WTC11 (cell line): ENCODE measurements at regions not wholly inside any gene's neighbourhood (a gene's known extent, or its start where the extent isn't known, plus 50 kb on each side); places are given as distances from the start of the nearest gene placed in this dataset.

Source experiments
- ATAC-seq: fragments of 200-7000 bp; cut with Tn5 transposase; 2 replicates; pipeline ENCODE4 v1.10.0; 2021; ENCODE audit warnings: mild to moderate bottlenecking, moderate library complexity
- CTCF ChIA-PET: fragments of 300-600 bp; sonication (Branson Sonifier 250); formaldehyde crosslinking; loops from one replicate; lab custom pipeline; 2021; ENCODE audit warnings: antibody characterized with exemption; lab: Charles Lee
- POLR2A ChIA-PET: fragments of 350-600 bp; sonication (Branson Sonifier 250); formaldehyde crosslinking; loops from one replicate; lab custom pipeline; 2021; ENCODE audit warnings: antibody characterized with exemption; lab: Charles Lee
- DNase-seq: peaks from one replicate; pipeline ENCODE4 v3.0.0; 2021; ENCODE audit warnings: low spot score
- H3K27ac Mint-ChIP-seq: 2 replicates; pipeline ENCODE4 v1.8.0; 2021; ENCODE audit warnings: mixed read lengths
- H3K27me3 Mint-ChIP-seq: 2 replicates; pipeline ENCODE4 v1.8.0; 2021; ENCODE audit warnings: low read depth, mild to moderate bottlenecking, moderate library complexity, mixed read lengths
- H3K36me3 Mint-ChIP-seq: 2 replicates; pipeline ENCODE4 v1.8.0; 2021; ENCODE audit warnings: mixed read lengths
- H3K4me1 Mint-ChIP-seq: 2 replicates; pipeline ENCODE4 v1.8.0; 2022; ENCODE audit warnings: mixed read lengths
- H3K4me3 Mint-ChIP-seq: 2 replicates; pipeline ENCODE4 v1.8.0; 2021; ENCODE audit warnings: mild to moderate bottlenecking, moderate library complexity, mixed read lengths
- H3K9me3 Mint-ChIP-seq: 2 replicates; pipeline ENCODE4 v1.8.0; 2021; ENCODE audit warnings: mixed read lengths
- ATF6 ChIP-seq: sonication (generic); formaldehyde crosslinking; IDR thresholded peaks from 2 replicates; pipeline ENCODE4 v1.8.1; 2023; ENCODE audit warnings: mild to moderate bottlenecking, missing genetic modification reagents
- HMGA2 ChIP-seq: fragments of 250-450 bp; sonication (Bioruptor Pico); IDR thresholded peaks from 2 replicates; pipeline ENCODE4 v1.4.0; 2021; ENCODE audit warnings: mild to moderate bottlenecking, moderate library complexity
- KAT7 ChIP-seq: sonication (generic); formaldehyde crosslinking; IDR thresholded peaks from 2 replicates; pipeline ENCODE4 v1.8.1; 2023; ENCODE audit warnings: missing genetic modification reagents, mild to moderate bottlenecking, borderline replicate concordance
- MLX ChIP-seq: sonication (generic); formaldehyde crosslinking; IDR thresholded peaks from 2 replicates; pipeline ENCODE4 v1.8.1; 2023; ENCODE audit warnings: mild to moderate bottlenecking, missing genetic modification reagents, moderate library complexity
- MXD4 ChIP-seq: fragments of 250-450 bp; sonication (Bioruptor Pico); IDR thresholded peaks from 2 replicates; pipeline ENCODE4 v1.8.0; 2021; ENCODE audit warnings: mild to moderate bottlenecking, moderate library complexity, borderline replicate concordance
- NFYB ChIP-seq: sonication (generic); formaldehyde crosslinking; conservative IDR thresholded peaks from 2 replicates; pipeline ENCODE4 v1.8.0; 2022; ENCODE audit warnings: low read depth, missing genetic modification reagents
- OVOL2 ChIP-seq: fragments of 250-450 bp; sonication (Bioruptor Pico); IDR thresholded peaks from 2 replicates; pipeline ENCODE4 v1.9.0; 2021; ENCODE audit warnings: mild to moderate bottlenecking, borderline replicate concordance
- PRRX2 ChIP-seq: fragments of 250-450 bp; sonication (Bioruptor Pico); IDR thresholded peaks from 2 replicates; pipeline ENCODE4 v1.8.0; 2021; ENCODE audit warnings: mild to moderate bottlenecking
- RORB ChIP-seq: fragments of 250-450 bp; sonication (Bioruptor Pico); IDR thresholded peaks from 2 replicates; pipeline ENCODE4 v1.9.0; 2021; ENCODE audit warnings: mild to moderate bottlenecking
- SMAD3 ChIP-seq: sonication (generic); formaldehyde crosslinking; IDR thresholded peaks from 2 replicates; pipeline ENCODE4 v1.8.0; 2022; ENCODE audit warnings: missing genetic modification reagents, mild to moderate bottlenecking, borderline replicate concordance
- ZNF232 ChIP-seq: sonication (generic); formaldehyde crosslinking; IDR thresholded peaks from 2 replicates; pipeline ENCODE4 v1.8.0; 2022; ENCODE audit warnings: mild to moderate bottlenecking, missing genetic modification reagents
- ZNF263 ChIP-seq: sonication (generic); formaldehyde crosslinking; IDR thresholded peaks from 2 replicates; pipeline ENCODE4 v1.8.1; 2022; ENCODE audit warnings: low read depth, mild to moderate bottlenecking, moderate library complexity, missing genetic modification reagents
- ZNF396 ChIP-seq: fragments of 250-450 bp; sonication (Bioruptor Pico); IDR thresholded peaks from 2 replicates; pipeline ENCODE4 v1.8.0; 2021; ENCODE audit warnings: mild to moderate bottlenecking, moderate library complexity, borderline replicate concordance
- ZNF416 ChIP-seq: fragments of 250-450 bp; sonication (Bioruptor Pico); IDR thresholded peaks from 2 replicates; pipeline ENCODE4 v1.9.0; 2021; ENCODE audit warnings: mild to moderate bottlenecking, inconsistent platforms
- ZNF512 ChIP-seq: sonication (generic); formaldehyde crosslinking; IDR thresholded peaks from 2 replicates; pipeline ENCODE4 v1.8.1; 2022; ENCODE audit warnings: missing genetic modification reagents, borderline replicate concordance
- TF ChIP-seq, protein P1 (sequence below): fragments of 250-450 bp; sonication (Bioruptor Pico); IDR thresholded peaks from 2 replicates; pipeline ENCODE4 v1.9.0; 2021; ENCODE audit warnings: mild to moderate bottlenecking, borderline replicate concordance
- TF ChIP-seq, protein P2 (sequence below): sonication (generic); formaldehyde crosslinking; IDR thresholded peaks from 2 replicates; pipeline ENCODE4 v1.8.0; 2023; ENCODE audit warnings: missing genetic modification reagents, mild to moderate bottlenecking, borderline replicate concordance
- TF ChIP-seq, protein P3 (sequence below): fragments of 250-450 bp; sonication (Bioruptor Pico); conservative IDR thresholded peaks from 2 replicates; pipeline ENCODE4 v1.9.0; 2021; ENCODE audit warnings: mild to moderate bottlenecking

GRCh38 chr6:167744681-167745669 is 81.7 kb upstream of the AFDN start (continued):
- TF ChIP-seq MXD4 (CRISPR knock-in tag) (no peak), KAT7 (CRISPR knock-in tag) (no peak), ZNF512 (CRISPR knock-in tag) (no peak), MLX (CRISPR knock-in tag) (no peak)

DNA sequence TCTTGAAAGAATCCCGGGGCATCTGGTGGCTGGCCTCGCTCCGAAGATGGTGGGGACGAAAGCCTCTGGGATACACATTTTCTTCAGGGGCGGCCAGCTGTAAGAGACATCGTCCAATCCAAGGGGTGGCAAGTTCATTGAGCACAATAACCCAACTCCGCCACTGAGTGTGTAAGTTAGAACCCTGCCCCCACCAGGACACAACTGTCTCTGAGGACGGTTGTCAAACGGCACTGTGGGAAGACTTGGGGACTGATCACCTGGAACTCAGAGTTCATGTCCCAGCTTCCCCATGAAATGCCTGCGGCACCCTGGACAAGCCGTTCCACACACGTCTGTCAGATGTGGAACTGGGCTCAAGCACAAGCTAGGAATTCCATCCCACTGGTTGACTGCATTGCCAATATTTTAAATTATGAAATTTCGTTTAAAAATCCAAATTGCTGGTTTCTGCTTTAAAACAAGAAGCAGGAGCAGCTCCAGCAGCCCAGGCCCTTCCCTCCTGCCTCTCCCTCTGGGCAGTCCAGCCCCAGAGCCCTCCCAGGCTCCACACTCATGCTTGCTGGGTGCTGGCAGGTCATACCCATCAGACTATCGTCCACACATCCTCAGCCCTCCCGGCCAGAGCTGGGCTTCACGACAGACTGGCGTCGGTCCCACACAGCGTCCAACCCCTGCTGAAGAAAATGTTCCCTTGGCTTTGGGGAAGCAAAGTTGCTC is 80.9 kb upstream of the AFDN start:
- peaks cover 13% of the 10 kb centered on the region for H3K4me1 Mint-ChIP-seq
- no peaks in the 10 kb centered on the region for H3K36me3 Mint-ChIP-seq
- peaks cover 4% of the 10 kb centered on the region for H3K9me3 Mint-ChIP-seq
- CTCF ChIA-PET = no interaction called here
- TF ChIP-seq ZNF232 (CRISPR knock-in tag) (no peak), ATF6 (CRISPR knock-in tag) (no peak), ZNF263 (no peak), RORB (CRISPR knock-in tag) (no peak), HMGA2 (no peak), ZNF396 (no peak), ZNF416 (no peak), PRRX2 (CRISPR knock-in tag) (no peak), OVOL2 (CRISPR knock-in tag) (no peak), NFYB (CRISPR knock-in tag) (no peak), SMAD3 (no peak)
- TF ChIP-seq, protein P1, sequence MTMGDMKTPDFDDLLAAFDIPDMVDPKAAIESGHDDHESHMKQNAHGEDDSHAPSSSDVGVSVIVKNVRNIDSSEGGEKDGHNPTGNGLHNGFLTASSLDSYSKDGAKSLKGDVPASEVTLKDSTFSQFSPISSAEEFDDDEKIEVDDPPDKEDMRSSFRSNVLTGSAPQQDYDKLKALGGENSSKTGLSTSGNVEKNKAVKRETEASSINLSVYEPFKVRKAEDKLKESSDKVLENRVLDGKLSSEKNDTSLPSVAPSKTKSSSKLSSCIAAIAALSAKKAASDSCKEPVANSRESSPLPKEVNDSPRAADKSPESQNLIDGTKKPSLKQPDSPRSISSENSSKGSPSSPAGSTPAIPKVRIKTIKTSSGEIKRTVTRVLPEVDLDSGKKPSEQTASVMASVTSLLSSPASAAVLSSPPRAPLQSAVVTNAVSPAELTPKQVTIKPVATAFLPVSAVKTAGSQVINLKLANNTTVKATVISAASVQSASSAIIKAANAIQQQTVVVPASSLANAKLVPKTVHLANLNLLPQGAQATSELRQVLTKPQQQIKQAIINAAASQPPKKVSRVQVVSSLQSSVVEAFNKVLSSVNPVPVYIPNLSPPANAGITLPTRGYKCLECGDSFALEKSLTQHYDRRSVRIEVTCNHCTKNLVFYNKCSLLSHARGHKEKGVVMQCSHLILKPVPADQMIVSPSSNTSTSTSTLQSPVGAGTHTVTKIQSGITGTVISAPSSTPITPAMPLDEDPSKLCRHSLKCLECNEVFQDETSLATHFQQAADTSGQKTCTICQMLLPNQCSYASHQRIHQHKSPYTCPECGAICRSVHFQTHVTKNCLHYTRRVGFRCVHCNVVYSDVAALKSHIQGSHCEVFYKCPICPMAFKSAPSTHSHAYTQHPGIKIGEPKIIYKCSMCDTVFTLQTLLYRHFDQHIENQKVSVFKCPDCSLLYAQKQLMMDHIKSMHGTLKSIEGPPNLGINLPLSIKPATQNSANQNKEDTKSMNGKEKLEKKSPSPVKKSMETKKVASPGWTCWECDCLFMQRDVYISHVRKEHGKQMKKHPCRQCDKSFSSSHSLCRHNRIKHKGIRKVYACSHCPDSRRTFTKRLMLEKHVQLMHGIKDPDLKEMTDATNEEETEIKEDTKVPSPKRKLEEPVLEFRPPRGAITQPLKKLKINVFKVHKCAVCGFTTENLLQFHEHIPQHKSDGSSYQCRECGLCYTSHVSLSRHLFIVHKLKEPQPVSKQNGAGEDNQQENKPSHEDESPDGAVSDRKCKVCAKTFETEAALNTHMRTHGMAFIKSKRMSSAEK (CRISPR knock-in tag) = no peak
- TF ChIP-seq, protein P2, sequence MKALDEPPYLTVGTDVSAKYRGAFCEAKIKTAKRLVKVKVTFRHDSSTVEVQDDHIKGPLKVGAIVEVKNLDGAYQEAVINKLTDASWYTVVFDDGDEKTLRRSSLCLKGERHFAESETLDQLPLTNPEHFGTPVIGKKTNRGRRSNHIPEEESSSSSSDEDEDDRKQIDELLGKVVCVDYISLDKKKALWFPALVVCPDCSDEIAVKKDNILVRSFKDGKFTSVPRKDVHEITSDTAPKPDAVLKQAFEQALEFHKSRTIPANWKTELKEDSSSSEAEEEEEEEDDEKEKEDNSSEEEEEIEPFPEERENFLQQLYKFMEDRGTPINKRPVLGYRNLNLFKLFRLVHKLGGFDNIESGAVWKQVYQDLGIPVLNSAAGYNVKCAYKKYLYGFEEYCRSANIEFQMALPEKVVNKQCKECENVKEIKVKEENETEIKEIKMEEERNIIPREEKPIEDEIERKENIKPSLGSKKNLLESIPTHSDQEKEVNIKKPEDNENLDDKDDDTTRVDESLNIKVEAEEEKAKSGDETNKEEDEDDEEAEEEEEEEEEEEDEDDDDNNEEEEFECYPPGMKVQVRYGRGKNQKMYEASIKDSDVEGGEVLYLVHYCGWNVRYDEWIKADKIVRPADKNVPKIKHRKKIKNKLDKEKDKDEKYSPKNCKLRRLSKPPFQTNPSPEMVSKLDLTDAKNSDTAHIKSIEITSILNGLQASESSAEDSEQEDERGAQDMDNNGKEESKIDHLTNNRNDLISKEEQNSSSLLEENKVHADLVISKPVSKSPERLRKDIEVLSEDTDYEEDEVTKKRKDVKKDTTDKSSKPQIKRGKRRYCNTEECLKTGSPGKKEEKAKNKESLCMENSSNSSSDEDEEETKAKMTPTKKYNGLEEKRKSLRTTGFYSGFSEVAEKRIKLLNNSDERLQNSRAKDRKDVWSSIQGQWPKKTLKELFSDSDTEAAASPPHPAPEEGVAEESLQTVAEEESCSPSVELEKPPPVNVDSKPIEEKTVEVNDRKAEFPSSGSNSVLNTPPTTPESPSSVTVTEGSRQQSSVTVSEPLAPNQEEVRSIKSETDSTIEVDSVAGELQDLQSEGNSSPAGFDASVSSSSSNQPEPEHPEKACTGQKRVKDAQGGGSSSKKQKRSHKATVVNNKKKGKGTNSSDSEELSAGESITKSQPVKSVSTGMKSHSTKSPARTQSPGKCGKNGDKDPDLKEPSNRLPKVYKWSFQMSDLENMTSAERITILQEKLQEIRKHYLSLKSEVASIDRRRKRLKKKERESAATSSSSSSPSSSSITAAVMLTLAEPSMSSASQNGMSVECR = no peak
- TF ChIP-seq, protein P3, sequence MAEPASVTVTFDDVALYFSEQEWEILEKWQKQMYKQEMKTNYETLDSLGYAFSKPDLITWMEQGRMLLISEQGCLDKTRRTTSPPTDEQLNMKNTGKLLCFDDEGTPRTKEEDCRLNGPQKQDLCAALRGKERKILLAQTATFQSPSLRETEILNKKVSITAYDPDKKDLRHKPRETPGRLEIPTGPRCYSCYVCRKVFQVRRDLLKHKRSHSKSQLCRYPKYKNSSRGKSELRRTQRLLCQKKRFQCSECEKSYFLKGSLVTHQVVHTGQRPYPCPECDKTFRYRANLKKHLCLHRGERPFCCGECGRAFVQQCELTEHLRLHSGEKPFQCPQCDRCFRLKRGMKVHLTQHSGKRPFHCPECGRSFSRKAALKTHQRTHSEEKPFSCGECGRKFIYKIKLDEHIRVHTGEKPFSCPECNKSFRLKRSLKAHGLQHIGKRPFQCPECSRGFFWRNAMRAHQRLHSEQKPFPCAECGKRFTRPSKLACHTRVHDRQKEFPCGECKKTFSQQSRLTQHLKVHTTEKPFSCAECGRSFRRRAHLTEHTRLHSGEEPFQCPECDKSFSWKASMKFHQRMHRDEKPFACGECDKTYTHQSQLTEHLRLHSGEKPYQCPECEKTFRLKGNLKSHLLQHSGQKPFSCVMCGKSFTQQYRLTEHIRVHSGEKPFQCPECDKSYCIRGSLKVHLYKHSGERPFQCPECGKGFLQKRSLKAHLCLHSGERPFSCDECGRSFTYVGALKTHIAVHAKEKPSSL = no peak
- TF ChIP-seq, all 79 proteins: peak for 0
- Mint-ChIP-seq H3K4me3 (no peak overlapping the region), H3K27ac (no peak overlapping the region), H3K27me3 (no peaks in the 10 kb centered on the region)
- ATAC-seq (no peak), DNase-seq (no peak)
- POLR2A ChIA-PET = no interaction called here
